ENCODE measurements at regions not wholly inside any gene's neighbourhood (a gene's known extent, or its start where the extent isn't known, plus 50 kb on each side); places are given as distances from the start of the nearest gene placed in this dataset.

DNA sequence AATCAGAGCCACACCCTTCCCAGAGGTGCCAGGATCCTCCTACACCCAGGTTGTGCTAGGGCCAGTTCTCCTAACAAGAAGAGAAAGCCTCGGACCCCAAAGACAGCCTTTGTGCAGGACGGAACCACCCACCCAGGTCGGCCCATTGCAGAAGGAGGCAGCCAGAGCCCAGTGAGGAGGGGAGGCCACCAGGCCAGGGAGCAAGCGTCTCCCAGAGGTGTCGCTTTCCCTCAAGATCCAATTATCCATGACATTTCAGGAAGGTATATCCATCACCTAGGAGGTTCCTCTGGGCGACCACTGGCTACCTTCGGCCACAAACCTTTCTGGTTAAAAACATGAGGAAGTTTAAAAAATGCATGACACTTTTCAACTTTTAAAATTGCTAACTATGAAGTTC is 87.4 kb upstream of the THBS2 start:
- TF ChIP-seq, protein P1, sequence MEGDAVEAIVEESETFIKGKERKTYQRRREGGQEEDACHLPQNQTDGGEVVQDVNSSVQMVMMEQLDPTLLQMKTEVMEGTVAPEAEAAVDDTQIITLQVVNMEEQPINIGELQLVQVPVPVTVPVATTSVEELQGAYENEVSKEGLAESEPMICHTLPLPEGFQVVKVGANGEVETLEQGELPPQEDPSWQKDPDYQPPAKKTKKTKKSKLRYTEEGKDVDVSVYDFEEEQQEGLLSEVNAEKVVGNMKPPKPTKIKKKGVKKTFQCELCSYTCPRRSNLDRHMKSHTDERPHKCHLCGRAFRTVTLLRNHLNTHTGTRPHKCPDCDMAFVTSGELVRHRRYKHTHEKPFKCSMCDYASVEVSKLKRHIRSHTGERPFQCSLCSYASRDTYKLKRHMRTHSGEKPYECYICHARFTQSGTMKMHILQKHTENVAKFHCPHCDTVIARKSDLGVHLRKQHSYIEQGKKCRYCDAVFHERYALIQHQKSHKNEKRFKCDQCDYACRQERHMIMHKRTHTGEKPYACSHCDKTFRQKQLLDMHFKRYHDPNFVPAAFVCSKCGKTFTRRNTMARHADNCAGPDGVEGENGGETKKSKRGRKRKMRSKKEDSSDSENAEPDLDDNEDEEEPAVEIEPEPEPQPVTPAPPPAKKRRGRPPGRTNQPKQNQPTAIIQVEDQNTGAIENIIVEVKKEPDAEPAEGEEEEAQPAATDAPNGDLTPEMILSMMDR (IDR thresholded peaks at IDR 0.05): no peak
- TF ChIP-seq TCF12 (IDR thresholded peaks at IDR 0.05) (no peak), EP300 (IDR thresholded peaks at IDR 0.05; ENCODE audit: borderline replicate concordance in 1 of 2, low read depth in 1 of 2, low read length in 1 of 2) (no peak), ELF1 (IDR thresholded peaks at IDR 0.05) (no peak), GATA2 (CRISPR knock-in tag; IDR thresholded peaks at IDR 0.05) (no peak), NFIC (IDR thresholded peaks at IDR 0.05; ENCODE audit: borderline replicate concordance) (no peak), FOXJ3 (CRISPR knock-in tag; IDR thresholded peaks at IDR 0.05) (no peak)
- TF ChIP-seq, protein P2, sequence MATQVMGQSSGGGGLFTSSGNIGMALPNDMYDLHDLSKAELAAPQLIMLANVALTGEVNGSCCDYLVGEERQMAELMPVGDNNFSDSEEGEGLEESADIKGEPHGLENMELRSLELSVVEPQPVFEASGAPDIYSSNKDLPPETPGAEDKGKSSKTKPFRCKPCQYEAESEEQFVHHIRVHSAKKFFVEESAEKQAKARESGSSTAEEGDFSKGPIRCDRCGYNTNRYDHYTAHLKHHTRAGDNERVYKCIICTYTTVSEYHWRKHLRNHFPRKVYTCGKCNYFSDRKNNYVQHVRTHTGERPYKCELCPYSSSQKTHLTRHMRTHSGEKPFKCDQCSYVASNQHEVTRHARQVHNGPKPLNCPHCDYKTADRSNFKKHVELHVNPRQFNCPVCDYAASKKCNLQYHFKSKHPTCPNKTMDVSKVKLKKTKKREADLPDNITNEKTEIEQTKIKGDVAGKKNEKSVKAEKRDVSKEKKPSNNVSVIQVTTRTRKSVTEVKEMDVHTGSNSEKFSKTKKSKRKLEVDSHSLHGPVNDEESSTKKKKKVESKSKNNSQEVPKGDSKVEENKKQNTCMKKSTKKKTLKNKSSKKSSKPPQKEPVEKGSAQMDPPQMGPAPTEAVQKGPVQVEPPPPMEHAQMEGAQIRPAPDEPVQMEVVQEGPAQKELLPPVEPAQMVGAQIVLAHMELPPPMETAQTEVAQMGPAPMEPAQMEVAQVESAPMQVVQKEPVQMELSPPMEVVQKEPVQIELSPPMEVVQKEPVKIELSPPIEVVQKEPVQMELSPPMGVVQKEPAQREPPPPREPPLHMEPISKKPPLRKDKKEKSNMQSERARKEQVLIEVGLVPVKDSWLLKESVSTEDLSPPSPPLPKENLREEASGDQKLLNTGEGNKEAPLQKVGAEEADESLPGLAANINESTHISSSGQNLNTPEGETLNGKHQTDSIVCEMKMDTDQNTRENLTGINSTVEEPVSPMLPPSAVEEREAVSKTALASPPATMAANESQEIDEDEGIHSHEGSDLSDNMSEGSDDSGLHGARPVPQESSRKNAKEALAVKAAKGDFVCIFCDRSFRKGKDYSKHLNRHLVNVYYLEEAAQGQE (IDR thresholded peaks at IDR 0.05; ENCODE audit: low read depth, low read length): no peak
- TF ChIP-seq, protein P3, sequence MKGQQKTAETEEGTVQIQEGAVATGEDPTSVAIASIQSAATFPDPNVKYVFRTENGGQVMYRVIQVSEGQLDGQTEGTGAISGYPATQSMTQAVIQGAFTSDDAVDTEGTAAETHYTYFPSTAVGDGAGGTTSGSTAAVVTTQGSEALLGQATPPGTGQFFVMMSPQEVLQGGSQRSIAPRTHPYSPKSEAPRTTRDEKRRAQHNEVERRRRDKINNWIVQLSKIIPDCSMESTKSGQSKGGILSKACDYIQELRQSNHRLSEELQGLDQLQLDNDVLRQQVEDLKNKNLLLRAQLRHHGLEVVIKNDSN (IDR thresholded peaks at IDR 0.05; ENCODE audit: borderline replicate concordance, low read depth): no peak
- TF ChIP-seq, protein P4, sequence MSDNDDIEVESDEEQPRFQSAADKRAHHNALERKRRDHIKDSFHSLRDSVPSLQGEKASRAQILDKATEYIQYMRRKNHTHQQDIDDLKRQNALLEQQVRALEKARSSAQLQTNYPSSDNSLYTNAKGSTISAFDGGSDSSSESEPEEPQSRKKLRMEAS (IDR thresholded peaks at IDR 0.05; ENCODE audit: low read depth): no peak
- TF ChIP-seq, protein P5, sequence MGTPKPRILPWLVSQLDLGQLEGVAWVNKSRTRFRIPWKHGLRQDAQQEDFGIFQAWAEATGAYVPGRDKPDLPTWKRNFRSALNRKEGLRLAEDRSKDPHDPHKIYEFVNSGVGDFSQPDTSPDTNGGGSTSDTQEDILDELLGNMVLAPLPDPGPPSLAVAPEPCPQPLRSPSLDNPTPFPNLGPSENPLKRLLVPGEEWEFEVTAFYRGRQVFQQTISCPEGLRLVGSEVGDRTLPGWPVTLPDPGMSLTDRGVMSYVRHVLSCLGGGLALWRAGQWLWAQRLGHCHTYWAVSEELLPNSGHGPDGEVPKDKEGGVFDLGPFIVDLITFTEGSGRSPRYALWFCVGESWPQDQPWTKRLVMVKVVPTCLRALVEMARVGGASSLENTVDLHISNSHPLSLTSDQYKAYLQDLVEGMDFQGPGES (IDR thresholded peaks at IDR 0.05; ENCODE audit: low read depth, low read length): no peak
